ENCODE measurements at regions not wholly inside any gene's neighbourhood (a gene's known extent, or its start where the extent isn't known, plus 50 kb on each side); places are given as distances from the start of the nearest gene placed in this dataset.

- no peak for TF ChIP-seq CTCF (IDR thresholded peaks at IDR 0.05)
- DNase-seq (ENCODE audit: low spot score) (no peak), ATAC-seq (ENCODE audit: low FRiP score) (no peak)
These were observed 108.3 kb upstream of the ARSJ start for GRCh38 chr4:114087596-114088230.

GRCh38 chr4:114088481-114088880 lies 109.0 kb upstream of the ARSJ start:
- ATAC-seq (ENCODE audit: low FRiP score), result no peak
- no peak for DNase-seq (ENCODE audit: low spot score)
- TF ChIP-seq CTCF (IDR thresholded peaks at IDR 0.05), result no peak

- ATAC-seq (ENCODE audit: low FRiP score), result no peak
- TF ChIP-seq CTCF (IDR thresholded peaks at IDR 0.05), result no peak
- DNase-seq (ENCODE audit: low spot score), result no peak
These were observed 112.1 kb upstream of the ARSJ start for GRCh38 chr4:114091546-114091945.

- no peak for TF ChIP-seq CTCF (IDR thresholded peaks at IDR 0.05)
- ATAC-seq (ENCODE audit: low FRiP score), result no peak
- no peak for DNase-seq (ENCODE audit: low spot score)
These were observed 113.8 kb upstream of the ARSJ start for GRCh38 chr4:114093221-114093715.

GRCh38 chr4:114100288-114101031 lies 121.0 kb upstream of the ARSJ start:
- no peak for DNase-seq (ENCODE audit: low spot score)
- no peak for TF ChIP-seq CTCF (IDR thresholded peaks at IDR 0.05)
- no peak for ATAC-seq (ENCODE audit: low FRiP score)

GRCh38 chr4:114103908-114104307 lies 124.5 kb upstream of the ARSJ start:
- DNase-seq (ENCODE audit: low spot score), result no peak
- no peak for TF ChIP-seq CTCF (IDR thresholded peaks at IDR 0.05)
- no peak for ATAC-seq (ENCODE audit: low FRiP score)

GRCh38 chr4:114108869-114109268 lies 129.4 kb upstream of the ARSJ start:
- no peak for TF ChIP-seq CTCF (IDR thresholded peaks at IDR 0.05)
- DNase-seq (ENCODE audit: low spot score) (no peak), ATAC-seq (ENCODE audit: low FRiP score) (no peak)

Measured in omental fat pad (tissue), 3 donors.